GM12872 (cell line): ENCODE measurements at regions not wholly inside any gene's neighbourhood (a gene's known extent, or its start where the extent isn't known, plus 50 kb on each side); places are given as distances from the start of the nearest gene placed in this dataset.

Source experiments
- CTCF ChIP-seq: IDR thresholded peaks from 3 replicates; pipeline ENCODE4 v1.5.1; 2011; ENCODE audit warnings: low read depth, mild to moderate bottlenecking, low read length, moderate library complexity; ENCODE audit not compliant: insufficient read depth

- no peak for TF ChIP-seq CTCF
Measured at GRCh38 chr11:134625151-134625550, 213.1 kb upstream of the B3GAT1 start.

GRCh38 chr11:134624166-134624920, 212.3 kb upstream of the B3GAT1 start:
- no peak for TF ChIP-seq CTCF

GRCh38 chr11:134623711-134624110, 211.7 kb upstream of the B3GAT1 start:
- no peak for TF ChIP-seq CTCF

- TF ChIP-seq CTCF: no peak
Measured at GRCh38 chr11:134622458-134622857, 210.4 kb upstream of the B3GAT1 start.

- TF ChIP-seq CTCF: no peak
Measured at GRCh38 chr11:134617360-134617759, 205.3 kb upstream of the B3GAT1 start.

GRCh38 chr11:134616038-134616437, 204.0 kb upstream of the B3GAT1 start:
- no peak for TF ChIP-seq CTCF

GRCh38 chr11:134615041-134615615, 203.1 kb upstream of the B3GAT1 start:
- TF ChIP-seq CTCF: no peak
